H4 (cell line): ENCODE measurements at regions not wholly inside any gene's neighbourhood (a gene's known extent, or its start where the extent isn't known, plus 50 kb on each side); places are given as distances from the start of the nearest gene placed in this dataset.
"Not testable (repeated sequence)": the region's sequence is repeated elsewhere in the genome, so short reads cannot be mapped to it uniquely, and the experiment has no call there.

ENCODE experiments used
- DNase-seq: peaks from one replicate; pipeline ENCODE4 v3.0.0-alpha.2; 2015; ENCODE audit warnings: low spot score

GRCh38 chr1:22332424-22332717, 119.3 kb upstream of the ZBTB40 start:
- no peak for DNase-seq

GRCh38 chr1:22332795-22333499, 118.7 kb upstream of the ZBTB40 start:
- DNase-seq: peak; percentile 42

GRCh38 chr1:22333516-22334121, 118.0 kb upstream of the ZBTB40 start:
- no peak for DNase-seq

GRCh38 chr1:22334860-22335550, 116.6 kb upstream of the ZBTB40 start:
- no peak for DNase-seq

DNA sequence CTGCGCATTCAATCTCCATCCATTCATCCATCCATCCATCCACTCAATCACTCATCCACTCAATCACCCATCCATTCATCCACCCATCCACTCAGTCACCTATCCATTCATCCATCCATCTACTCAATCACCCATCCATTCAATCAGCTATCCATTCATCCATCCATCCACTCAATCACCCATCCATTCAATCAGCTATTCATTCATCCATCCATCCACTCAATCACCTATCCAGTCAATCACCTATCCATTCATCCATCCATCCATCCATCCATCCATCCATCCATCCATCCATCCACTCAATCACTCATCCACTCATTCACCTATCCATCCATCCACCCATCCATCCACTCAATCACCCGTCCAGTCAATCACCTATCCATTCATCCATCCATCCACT, 115.4 kb upstream of the ZBTB40 start:
- not testable (repeated sequence) for DNase-seq

DNA sequence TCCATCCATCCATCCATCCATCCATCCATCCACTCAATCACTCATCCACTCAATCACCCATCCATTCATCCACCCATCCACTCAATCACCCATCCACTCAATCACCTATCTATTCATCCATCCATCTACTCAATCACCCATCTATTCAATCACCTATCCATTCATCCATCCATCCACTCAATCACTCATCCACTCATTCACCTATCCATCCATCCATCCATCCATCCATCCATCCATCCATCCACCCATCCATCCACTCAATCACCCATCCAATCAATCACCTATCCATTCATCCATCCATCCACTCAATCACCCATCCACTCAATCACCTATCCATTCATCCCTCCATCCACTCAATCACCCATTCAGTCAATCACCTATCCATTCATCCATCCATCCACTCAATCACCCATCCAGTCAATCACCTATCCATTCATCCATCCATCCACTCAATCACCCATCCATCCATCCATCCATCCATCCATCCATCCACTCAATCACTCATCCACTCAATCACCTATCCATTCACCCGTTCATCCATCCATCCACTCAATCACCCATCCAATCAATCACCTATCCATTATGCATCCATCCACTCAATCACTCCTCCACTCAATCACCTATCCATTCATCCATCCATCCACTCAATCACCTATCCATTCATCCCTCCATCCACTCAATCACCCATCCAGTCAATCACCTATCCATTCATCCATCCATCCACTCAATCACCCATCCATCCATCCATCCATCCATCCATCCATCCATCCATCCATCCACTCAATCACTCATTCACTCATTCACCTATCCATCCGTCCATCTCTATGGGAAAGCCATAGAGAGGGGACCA, 114.7 kb upstream of the ZBTB40 start:
- DNase-seq: not testable (repeated sequence)

DNA sequence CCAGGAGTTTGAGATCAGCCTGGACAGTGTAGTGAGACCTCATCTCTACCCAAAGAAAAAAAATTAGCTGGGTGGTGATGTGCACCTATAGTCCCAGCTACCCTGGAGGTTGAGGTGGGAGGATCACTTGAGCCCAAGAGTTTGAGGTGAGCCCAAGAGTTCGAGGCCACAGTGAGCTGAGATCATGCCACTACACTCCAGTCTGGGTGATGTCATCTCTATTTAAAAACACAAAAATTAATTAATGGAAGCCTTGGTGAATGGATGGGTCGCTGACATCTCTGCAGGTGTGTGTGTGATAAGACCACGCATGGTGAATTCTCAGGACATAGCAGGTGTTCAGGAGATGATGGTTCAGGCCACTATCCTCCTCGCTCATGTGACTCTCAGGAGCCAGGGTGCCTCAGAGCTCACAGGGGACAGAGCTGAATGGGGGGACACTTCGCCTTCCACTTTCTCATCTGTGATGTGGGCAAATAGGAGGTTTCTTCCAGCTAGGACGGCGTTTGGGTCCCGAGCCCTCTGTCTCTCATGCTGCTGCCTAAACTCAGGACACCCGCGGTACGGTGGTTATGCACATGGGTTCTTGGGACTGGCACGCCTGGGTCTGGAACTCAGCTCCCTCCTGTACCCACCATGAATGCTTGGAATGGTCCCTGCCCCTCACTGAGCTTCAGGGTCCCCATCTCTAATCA, 113.4 kb upstream of the ZBTB40 start:
- no peak for DNase-seq

DNA sequence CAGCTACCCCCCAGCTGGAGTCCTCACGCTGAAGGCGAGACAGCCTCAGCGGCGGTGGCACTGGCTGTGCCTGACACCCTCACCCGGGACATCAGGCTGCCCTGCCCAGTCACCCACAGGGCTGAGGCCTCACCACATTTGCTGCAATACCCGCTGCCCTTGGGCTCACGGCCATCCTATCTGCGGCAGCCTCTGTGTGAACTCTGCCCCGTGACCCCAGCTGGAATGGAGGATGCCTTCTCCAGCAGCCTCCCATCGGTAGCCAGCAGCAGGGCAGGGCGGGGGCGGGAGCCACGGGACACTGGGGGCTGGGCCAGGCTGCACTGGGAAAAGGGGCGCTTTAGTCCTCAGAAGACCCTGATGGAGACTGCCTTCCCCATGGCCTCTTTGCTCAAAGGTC, 112.4 kb upstream of the ZBTB40 start:
- no peak for DNase-seq

DNA sequence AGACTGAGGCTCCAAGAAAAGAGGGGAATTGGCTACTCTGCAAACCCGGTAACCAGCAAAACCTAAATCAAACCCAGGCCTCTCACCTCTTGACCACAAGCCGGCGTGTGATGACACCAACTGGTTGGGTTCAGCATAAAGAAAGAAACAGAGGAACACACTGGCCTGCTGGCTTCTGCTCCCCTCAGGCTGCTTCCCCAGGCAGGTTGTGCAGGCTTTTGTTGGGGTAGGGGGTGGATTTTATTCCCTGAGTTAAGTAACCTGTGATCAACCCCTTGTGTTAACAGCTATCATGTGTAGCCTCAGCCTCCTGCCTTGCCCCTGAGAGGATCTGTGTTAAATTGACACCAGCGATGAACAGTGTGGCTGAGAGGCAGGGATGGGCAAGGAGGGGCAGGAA, 111.6 kb upstream of the ZBTB40 start:
- DNase-seq: no peak

DNA sequence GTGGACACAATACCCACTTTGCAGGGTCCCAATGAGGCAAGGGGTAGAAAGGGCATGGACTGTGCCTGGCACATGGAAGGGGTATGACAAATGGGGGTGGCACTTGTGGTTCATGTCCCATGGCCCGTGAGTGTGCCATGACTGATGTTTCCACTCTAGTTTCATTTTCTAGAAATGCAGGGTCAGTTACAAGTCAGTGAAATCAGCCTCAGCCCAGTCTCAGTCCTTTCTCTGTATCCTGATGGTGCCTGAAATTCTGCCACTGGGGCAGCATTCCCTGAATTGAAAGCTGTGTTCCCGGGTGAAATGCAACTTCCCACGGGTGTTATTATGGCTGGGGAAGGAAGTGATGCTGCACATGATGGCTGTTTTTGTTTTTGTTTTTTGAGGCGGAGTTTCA, 110.8 kb upstream of the ZBTB40 start:
- no peak for DNase-seq

- DNase-seq: no peak
These were observed 109.7 kb upstream of the ZBTB40 start for GRCh38 chr1:22341791-22342605.

DNA sequence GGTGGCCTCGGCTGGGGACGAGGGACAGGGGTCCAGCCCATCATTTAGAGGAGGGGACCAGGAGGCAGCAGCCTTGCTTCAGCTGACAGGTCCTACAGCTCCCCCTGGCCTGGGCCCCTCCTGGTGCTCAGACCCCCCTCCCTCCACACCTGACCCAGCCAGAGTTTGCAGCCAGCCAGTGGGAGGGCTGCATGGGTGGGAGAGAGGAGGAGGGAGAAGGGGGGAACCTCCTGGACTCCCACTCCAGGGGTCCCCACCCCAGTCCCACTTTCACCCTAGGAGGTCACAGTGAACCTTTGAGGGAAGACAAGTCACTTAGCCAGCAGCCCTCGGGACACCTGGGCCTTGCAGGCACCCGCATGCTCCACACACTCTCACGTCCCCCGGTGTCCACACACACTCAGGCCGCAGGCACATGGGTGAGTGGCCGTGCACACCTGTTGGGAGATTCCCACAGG, 108.9 kb upstream of the ZBTB40 start:
- no peak for DNase-seq

GRCh38 chr1:22343456-22344328, 108.0 kb upstream of the ZBTB40 start:
- no peak for DNase-seq

- DNase-seq: no peak
These were observed 107.4 kb upstream of the ZBTB40 start for GRCh38 chr1:22344329-22344630.

DNA sequence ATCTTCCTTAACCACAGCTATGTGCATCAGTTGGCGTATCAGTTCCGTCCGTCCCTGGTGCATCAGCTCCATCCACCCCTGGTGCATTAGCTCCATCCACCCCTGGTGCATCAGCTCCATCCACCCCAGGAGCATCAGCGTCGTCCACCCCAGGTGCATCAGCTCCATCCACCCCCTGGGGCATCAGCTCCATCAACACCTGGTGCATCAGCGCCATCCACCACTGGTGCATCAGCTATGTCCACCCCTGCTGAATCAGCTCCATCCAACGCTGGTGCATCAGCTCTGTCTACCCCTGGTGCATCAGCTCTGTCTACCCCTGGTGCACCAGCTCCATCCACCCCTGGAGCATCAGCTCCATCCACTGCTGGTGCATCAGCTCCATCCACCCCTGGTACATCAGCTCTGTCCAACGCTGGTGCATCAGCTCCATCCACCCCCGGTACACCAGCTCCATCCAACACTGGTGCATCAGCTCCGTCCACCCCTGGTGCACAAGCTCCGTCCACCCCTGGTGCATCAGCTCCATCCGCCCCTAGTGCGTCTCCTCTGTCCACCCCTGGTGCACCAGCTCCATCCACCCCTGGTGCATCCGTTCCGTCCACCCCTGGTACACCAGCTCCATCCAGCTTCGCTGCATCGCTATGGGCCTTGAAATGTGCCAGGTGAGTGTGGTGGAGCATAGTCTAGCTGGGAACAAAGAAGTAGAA, 106.6 kb upstream of the ZBTB40 start:
- no peak for DNase-seq

DNA sequence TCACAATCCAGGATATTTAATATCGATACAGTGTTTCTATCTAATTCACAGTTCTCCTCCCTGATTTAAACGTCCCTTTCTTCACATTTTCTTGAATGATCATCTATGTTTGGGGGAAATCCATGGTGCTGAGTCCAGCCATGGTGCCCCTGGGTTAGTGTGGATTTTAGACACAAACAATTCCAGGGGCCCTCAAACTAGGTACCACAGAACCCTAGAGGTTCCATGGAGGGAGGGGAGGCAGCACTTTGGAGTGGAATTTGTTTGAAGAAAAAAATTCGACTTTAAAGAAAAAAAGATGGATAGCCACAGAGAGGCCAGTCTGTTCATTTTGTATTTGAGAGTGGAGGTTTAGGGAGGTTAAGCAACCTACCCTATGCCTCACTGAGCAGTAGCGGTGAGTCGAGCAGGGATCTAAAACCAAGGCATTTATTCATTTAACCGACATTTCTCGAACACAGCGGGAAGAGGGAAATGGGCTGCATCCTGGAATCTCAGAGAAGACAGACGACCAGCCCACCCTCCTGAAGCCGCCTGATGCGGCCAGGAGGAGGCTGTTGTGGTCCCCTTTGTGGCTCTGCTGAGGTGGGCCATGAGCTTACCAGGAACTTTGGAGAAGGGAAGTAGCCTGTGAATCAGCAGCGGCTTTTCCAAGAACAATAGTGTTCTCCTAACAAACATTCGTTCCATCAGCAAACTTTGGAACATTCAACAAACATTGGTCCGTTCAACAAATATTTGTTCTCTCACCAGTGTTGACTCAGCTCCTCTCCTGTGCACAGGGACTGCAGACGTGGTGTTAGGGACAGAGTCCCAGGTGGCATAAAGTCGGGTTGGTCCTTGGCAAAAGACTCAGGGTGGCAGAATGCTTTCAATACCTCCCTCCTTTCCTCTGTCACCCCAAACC, 103.5 kb upstream of the ZBTB40 start:
- no peak for DNase-seq

DNA sequence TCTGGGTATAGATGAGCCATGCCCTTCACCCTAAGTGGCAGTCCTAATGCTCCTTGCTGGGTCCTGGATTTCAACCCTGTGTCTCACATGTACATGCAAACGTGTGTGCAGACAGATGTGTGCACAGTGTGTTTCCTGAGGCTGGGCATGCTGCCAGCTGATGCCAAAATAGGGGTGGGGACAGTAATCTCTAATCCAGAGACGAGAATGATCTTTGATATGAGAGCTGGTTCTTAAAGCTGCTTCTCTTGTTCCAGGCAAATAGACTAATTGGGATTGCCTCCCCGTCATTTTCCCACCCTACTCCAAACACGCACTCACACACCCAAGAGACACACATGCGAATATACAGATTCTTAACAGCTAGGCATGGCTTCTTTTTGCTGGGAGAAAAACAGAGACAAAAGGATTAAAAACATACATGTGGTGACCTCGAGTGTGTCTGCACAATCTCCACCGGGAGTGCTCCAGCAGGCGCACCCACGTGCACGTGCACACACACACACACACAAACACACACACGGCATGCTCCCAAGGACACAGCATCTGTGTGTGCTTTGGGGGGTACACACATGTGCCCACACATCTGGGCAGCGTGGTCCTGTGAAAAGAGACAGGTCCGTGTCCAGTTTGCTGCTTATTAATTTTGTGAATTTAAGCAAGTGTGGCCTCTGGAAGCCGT, 102.1 kb upstream of the ZBTB40 start:
- no peak for DNase-seq
